GM12891 (cell line): ENCODE measurements at regions not wholly inside any gene's neighbourhood (a gene's known extent, or its start where the extent isn't known, plus 50 kb on each side); places are given as distances from the start of the nearest gene placed in this dataset.
A peak's percentile ranks its signal among the peaks of the same experiment; 100 is the strongest.

Experiments
- DNase-seq: peaks from one replicate; pipeline ENCODE4 v3.0.0; 2011; ENCODE audit warnings: low spot score; ENCODE audit not compliant: insufficient read length
- FAIRE-seq: peaks from 2 replicates; lab custom pipeline; 2011; peaks lifted over from hg19 to GRCh38; lab: Jason Lieb, UNC
- PAX5 ChIP-seq: IDR thresholded peaks from 2 replicates; pipeline ENCODE4 v1.6.1; 2011; ENCODE audit warnings: low read length, moderate library complexity, mild to moderate bottlenecking; ENCODE audit not compliant: insufficient read depth, severe bottlenecking
- POLR2A ChIP-seq: IDR thresholded peaks from 2 replicates; pipeline ENCODE4 v1.6.1; 2011; ENCODE audit warnings: low read depth, low read length, control low read depth
- POLR2AphosphoS5 ChIP-seq: IDR thresholded peaks from 2 replicates; pipeline ENCODE4 v1.6.1; 2011; ENCODE audit warnings: low read depth, low read length, control low read depth
- POU2F2 ChIP-seq: IDR thresholded peaks from 2 replicates; pipeline ENCODE4 v1.6.1; 2011; ENCODE audit warnings: low read depth, mild to moderate bottlenecking, control low read depth, low read length, moderate library complexity
- SPI1 ChIP-seq: IDR thresholded peaks from 2 replicates; pipeline ENCODE4 v1.6.1; 2011; ENCODE audit warnings: low read depth, low read length, control low read depth
- TAF1 ChIP-seq: IDR thresholded peaks from 2 replicates; pipeline ENCODE4 v1.6.1; 2011; ENCODE audit warnings: low read depth, low read length, control low read depth

DNA sequence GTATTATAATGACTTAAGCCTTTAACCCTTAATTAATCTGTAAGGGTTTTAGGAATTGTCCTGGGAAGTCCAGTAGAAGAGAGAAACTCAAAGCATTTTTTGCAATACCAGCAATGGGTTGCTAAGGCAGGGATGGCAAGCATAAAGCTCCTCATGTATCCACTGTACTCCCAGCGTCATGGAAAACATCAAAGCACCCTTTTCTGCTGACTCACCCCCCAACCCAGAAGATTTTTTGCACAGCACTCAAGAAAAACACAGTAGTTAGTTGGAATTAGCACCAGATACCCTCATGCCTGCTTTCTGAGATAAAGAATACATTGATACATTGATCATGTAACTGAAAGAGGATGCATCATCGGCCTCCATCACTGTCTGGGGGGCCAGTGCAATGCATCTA is 199.1 kb upstream of the CNOT2 start:
- TF ChIP-seq POLR2AphosphoS5 (no peak), PAX5 (no peak), TAF1 (no peak), POU2F2 (no peak), POLR2A (no peak), SPI1 (no peak)
- FAIRE-seq (no peak), DNase-seq (no peak)

DNA sequence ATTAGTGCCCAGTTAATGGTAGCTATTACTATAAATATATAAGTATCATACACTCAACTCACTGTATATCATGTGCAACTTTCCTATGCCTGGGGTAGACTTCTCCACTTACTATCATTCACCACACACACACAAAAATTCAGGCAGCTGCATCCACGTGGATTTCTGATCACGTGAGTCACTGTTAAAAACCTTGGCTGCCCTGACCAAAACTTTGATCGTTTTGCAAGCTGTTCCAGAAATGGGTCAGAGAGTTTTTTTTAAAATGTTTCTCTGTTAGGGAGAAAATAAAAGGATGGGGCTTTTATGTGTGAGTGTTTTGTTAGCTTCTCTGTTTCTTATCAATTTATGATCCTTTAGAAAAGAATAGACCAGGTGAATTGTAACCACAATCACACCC is 198.2 kb upstream of the CNOT2 start:
- DNase-seq (no peak), FAIRE-seq (no peak)
- no peak for TF ChIP-seq SPI1
- TF ChIP-seq POLR2A, result no peak
- no peak for TF ChIP-seq PAX5
- no peak for TF ChIP-seq TAF1
- TF ChIP-seq POLR2AphosphoS5, result no peak
- TF ChIP-seq POU2F2, result no peak

- TF ChIP-seq PAX5, result no peak
- no peak for TF ChIP-seq TAF1
- no peak for TF ChIP-seq POU2F2
- no peak for TF ChIP-seq SPI1
- TF ChIP-seq POLR2A, result no peak
- TF ChIP-seq POLR2AphosphoS5, result no peak
- FAIRE-seq (no peak), DNase-seq (no peak)
These were observed 197.7 kb upstream of the CNOT2 start for GRCh38 chr12:70045514-70045913.

- FAIRE-seq (peak; percentile 40), DNase-seq (no peak)
- no peak for TF ChIP-seq SPI1
These were observed 194.5 kb upstream of the CNOT2 start for GRCh38 chr12:70048521-70049250.

GRCh38 chr12:70049596-70050360 is 193.5 kb upstream of the CNOT2 start:
- FAIRE-seq (peak; percentile 97), DNase-seq (peak; percentile 14)
- TF ChIP-seq TAF1 (no peak), POLR2A (no peak), PAX5 (no peak), SPI1 (peak; percentile 65), POU2F2 (peak; percentile 60; the same call in 1 of the 2 replicates), POLR2AphosphoS5 (no peak)

GRCh38 chr12:70052476-70052875 is 190.8 kb upstream of the CNOT2 start:
- DNase-seq (no peak), FAIRE-seq (no peak)
- TF ChIP-seq POLR2A (no peak), TAF1 (no peak), PAX5 (no peak), SPI1 (no peak), POLR2AphosphoS5 (no peak), POU2F2 (no peak)

- no peak for DNase-seq
- no peak for FAIRE-seq
- TF ChIP-seq POLR2A (no peak), POLR2AphosphoS5 (no peak), SPI1 (no peak), PAX5 (no peak), POU2F2 (no peak), TAF1 (no peak)
These were observed 190.2 kb upstream of the CNOT2 start for GRCh38 chr12:70052931-70053497.

GRCh38 chr12:70059373-70059772 is 183.9 kb upstream of the CNOT2 start:
- TF ChIP-seq PAX5 (no peak), POLR2A (no peak), TAF1 (no peak), SPI1 (no peak), POLR2AphosphoS5 (no peak), POU2F2 (no peak)
- FAIRE-seq (no peak), DNase-seq (no peak)

GRCh38 chr12:70060634-70061033 is 182.6 kb upstream of the CNOT2 start:
- DNase-seq (no peak), FAIRE-seq (no peak)
- no peak for TF ChIP-seq TAF1
- TF ChIP-seq PAX5, result no peak
- no peak for TF ChIP-seq POU2F2
- TF ChIP-seq POLR2A, result no peak
- TF ChIP-seq POLR2AphosphoS5, result no peak
- TF ChIP-seq SPI1, result no peak

GRCh38 chr12:70068743-70069142 is 174.5 kb upstream of the CNOT2 start:
- TF ChIP-seq PAX5 (no peak), TAF1 (no peak)
- DNase-seq (no peak), FAIRE-seq (no peak)
